A549 (cell line): ENCODE measurements at regions not wholly inside any gene's neighbourhood (a gene's known extent, or its start where the extent isn't known, plus 50 kb on each side); places are given as distances from the start of the nearest gene placed in this dataset.

ENCODE experiments used
- ATAC-seq, 2 experiments: fragments of 200-7000 bp in 1 of 2; fragments of >200 bp in 1 of 2; cut with Nextera tagmentation in 1 of 2; cut with Tn5 transposase in 1 of 2; 3 replicates each; pipeline versions ENCODE4 v1.8.0 to v1.9.1; 2018 to 2020; ENCODE audit warnings: mild to moderate bottlenecking in 1 of 2, moderate library complexity in 1 of 2
- CTCF ChIA-PET: fragments of 300-600 bp; sonication (Branson Sonifier 250); formaldehyde crosslinking; extraction: SDS; loops from one replicate; lab custom pipeline; 2021; ENCODE audit warnings: antibody characterized with exemption, inconsistent platforms; lab: Yijun Ruan, JAX
- POLR2A ChIA-PET: fragments of 350-600 bp; formaldehyde crosslinking; extraction: SDS; loops from one replicate; lab custom pipeline; 2021; ENCODE audit warnings: antibody characterized with exemption, inconsistent platforms; lab: Yijun Ruan, JAX
- DNase-seq, 2 experiments: peaks; one replicate each; pipeline versions ENCODE4 v3.0.0 to v3.0.0-alpha.2; 2011 to 2016; ENCODE audit warnings: low read depth in 1 of 2, low spot score in 1 of 2
- FAIRE-seq: peaks from 2 replicates; lab custom pipeline; 2011; peaks lifted over from hg19 to GRCh38; lab: Jason Lieb, UNC
- H3K27ac ChIP-seq, 2 experiments: fragments of >200 bp; sonication (Bioruptor Twin); formaldehyde crosslinking; 3 replicates each; pipeline ENCODE4 v1.5.1; 2016 to 2017
- H3K4me1 ChIP-seq: fragments of >200 bp; sonication (Bioruptor Twin); formaldehyde crosslinking; 3 replicates; pipeline ENCODE4 v1.6.1; 2016
- H3K4me2 ChIP-seq: fragments of >200 bp; sonication (Bioruptor Twin); formaldehyde crosslinking; 3 replicates; pipeline ENCODE4 v1.6.1; 2016
- H3K4me3 ChIP-seq: fragments of >200 bp; sonication (Bioruptor Twin); formaldehyde crosslinking; 3 replicates; pipeline ENCODE4 v1.5.1; 2016
- H3K9me3 ChIP-seq: fragments of >200 bp; sonication (Bioruptor Twin); formaldehyde crosslinking; 3 replicates; pipeline ENCODE4 v1.6.1; 2016
- CTCF ChIP-seq: fragments of >200 bp; sonication (Bioruptor Twin); formaldehyde crosslinking; IDR thresholded peaks from 3 replicates; pipeline ENCODE4 v1.5.1; 2016
- EHF ChIP-seq: fragments of 250-450 bp; sonication (Bioruptor Pico); IDR thresholded peaks from 2 replicates; pipeline ENCODE4 v1.5.0; 2020; ENCODE audit warnings: mild to moderate bottlenecking
- ELK1 ChIP-seq: fragments of 150-350 bp; IDR thresholded peaks from 2 replicates; pipeline ENCODE4 v1.6.1; 2014; ENCODE audit warnings: low read depth, mild to moderate bottlenecking, low read length
- ESRRA ChIP-seq: fragments of 150-350 bp; IDR thresholded peaks from 2 replicates; pipeline ENCODE4 v1.6.1; 2014; ENCODE audit warnings: mild to moderate bottlenecking, low read length, borderline replicate concordance
- FOXS1 ChIP-seq: fragments of 250-450 bp; sonication (Bioruptor Pico); IDR thresholded peaks from 2 replicates; pipeline ENCODE4 v1.5.0; 2020; ENCODE audit warnings: mild to moderate bottlenecking, moderate library complexity
- HDAC2 ChIP-seq: fragments of 200-600 bp; sonication (generic); IDR thresholded peaks from 2 replicates; pipeline ENCODE4 v1.6.1; 2016
- HES2 ChIP-seq: fragments of >200 bp; sonication (Bioruptor Twin); formaldehyde crosslinking; IDR thresholded peaks from 2 replicates; pipeline ENCODE4 v1.6.1; 2016
- HMGXB4 ChIP-seq: fragments of 250-450 bp; sonication (Bioruptor Pico); IDR thresholded peaks from 2 replicates; pipeline ENCODE4 v1.5.0; 2021; ENCODE audit warnings: mild to moderate bottlenecking, moderate library complexity, borderline replicate concordance
- HOXB13 ChIP-seq: fragments of 250-450 bp; sonication (Bioruptor Pico); IDR thresholded peaks from 2 replicates; pipeline ENCODE4 v1.5.0; 2020; ENCODE audit warnings: low read depth, mild to moderate bottlenecking, moderate library complexity
- HOXB5 ChIP-seq: fragments of 250-450 bp; sonication (Bioruptor Pico); IDR thresholded peaks from 2 replicates; pipeline ENCODE4 v1.5.0; 2020; ENCODE audit warnings: mild to moderate bottlenecking, moderate library complexity
- KDM1A ChIP-seq: fragments of 200-600 bp; sonication (generic); IDR thresholded peaks from 2 replicates; pipeline ENCODE4 v1.6.1; 2016; ENCODE audit warnings: low read depth, mild to moderate bottlenecking
- MAFK ChIP-seq: fragments of 450-650 bp; IDR thresholded peaks from 2 replicates; pipeline ENCODE4 v1.6.1; 2014; ENCODE audit not compliant: partially characterized antibody
- MAX ChIP-seq: IDR thresholded peaks from 2 replicates; pipeline ENCODE4 v1.6.1; 2012
- MAZ ChIP-seq: fragments of 150-350 bp; IDR thresholded peaks from 2 replicates; pipeline ENCODE4 v1.6.1; 2014; ENCODE audit warnings: antibody characterized with exemption, low read depth, low read length, borderline replicate concordance
- MYC ChIP-seq: IDR thresholded peaks from 2 replicates; pipeline ENCODE4 v1.6.1; 2012; ENCODE audit warnings: mild to moderate bottlenecking, inconsistent platforms, low read length, improper control_type of control experiment, borderline replicate concordance
- NFE2L2 ChIP-seq: fragments of 150-350 bp; conservative IDR thresholded peaks from 2 replicates; pipeline ENCODE4 v1.6.1; 2014; ENCODE audit warnings: low read length
- PBX3 ChIP-seq: IDR thresholded peaks from 2 replicates; pipeline ENCODE4 v1.6.1; 2012
- POLR2A ChIP-seq: IDR thresholded peaks from 2 replicates; pipeline ENCODE4 v1.6.1; 2012; ENCODE audit warnings: mild to moderate bottlenecking, low read length
- RCOR1 ChIP-seq: fragments of 150-350 bp; IDR thresholded peaks from 2 replicates; pipeline ENCODE4 v1.6.1; 2014; ENCODE audit warnings: antibody characterized with exemption, low read length, low read depth
- RNF2 ChIP-seq: fragments of 200-600 bp; sonication (generic); IDR thresholded peaks from 2 replicates; pipeline ENCODE4 v1.6.1; 2016; ENCODE audit warnings: low read depth, mild to moderate bottlenecking, antibody characterized with exemption, moderate library complexity, borderline replicate concordance
- SMC3 ChIP-seq: fragments of >200 bp; sonication (Bioruptor Twin); formaldehyde crosslinking; IDR thresholded peaks from 3 replicates; pipeline ENCODE4 v1.6.1; 2018; ENCODE audit warnings: inconsistent platforms
- TFCP2L1 ChIP-seq: fragments of 250-450 bp; sonication (Bioruptor Pico); IDR thresholded peaks from 2 replicates; pipeline ENCODE4 v1.5.0; 2021; ENCODE audit warnings: mild to moderate bottlenecking
- USF2 ChIP-seq: fragments of 450-650 bp; IDR thresholded peaks from 2 replicates; pipeline ENCODE4 v1.6.1; 2014; ENCODE audit warnings: antibody characterized with exemption
- ZFP36 ChIP-seq: fragments of 450-650 bp; IDR thresholded peaks from 2 replicates; pipeline ENCODE4 v1.6.1; 2014; ENCODE audit warnings: borderline replicate concordance; ENCODE audit not compliant: partially characterized antibody
- ZNF302 ChIP-seq: fragments of 250-450 bp; sonication (Bioruptor Pico); IDR thresholded peaks from 2 replicates; pipeline ENCODE4 v1.9.0; 2021; ENCODE audit warnings: inconsistent platforms, mild to moderate bottlenecking, moderate library complexity
- ZSCAN20 ChIP-seq: fragments of 250-450 bp; sonication (Bioruptor Pico); IDR thresholded peaks from 2 replicates; pipeline ENCODE4 v1.8.0; 2022; ENCODE audit warnings: mild to moderate bottlenecking, moderate library complexity
- WGBS: methylation state at CpG from one replicate; pipeline ENCODE4 v1.1.6; 2017; ENCODE audit errors: missing lambda C conversion rate; 5-methylcytosine and 5-hydroxymethylcytosine counted together

GRCh38 chr17:13181683-13182082 is 163.9 kb upstream of the ELAC2 start:
- whole genome bisulfite sequencing = 2% methylated on average over 2 of the region's 2 CpGs

GRCh38 chr17:13176436-13176835 is 158.6 kb upstream of the ELAC2 start:
- Histone ChIP-seq H3K4me3 (no peak overlapping the region), H3K9me3 (peaks cover 12% of the 10 kb centered on the region; the same call in 1 of the 3 replicates), H3K27ac (no peak overlapping the region), H3K4me2 (no peak overlapping the region), H3K4me1 (no peaks in the 10 kb centered on the region)
- TF ChIP-seq HOXB5 (no peak), ZSCAN20 (no peak), NFE2L2 (no peak), EHF (CRISPR knock-in tag) (no peak), CTCF (no peak), POLR2A (no peak), ESRRA (no peak), KDM1A (no peak)
- ChIA-PET CTCF (no interaction called here), POLR2A (no interaction called here)
- DNase-seq (no peak), ATAC-seq (no peak), FAIRE-seq (no peak)
- WGBS = 18% methylated on average over 4 of the region's 4 CpGs

More at GRCh38 chr17:13181683-13182082, 163.9 kb upstream of the ELAC2 start:
- ATAC-seq (no peak), FAIRE-seq (peak; percentile 51), DNase-seq (no peak)
- CTCF ChIA-PET = no interaction called here
- 0 out of 3 replicates have a peak, but pooled peaks cover 3% of the 10 kb centered on the region for H3K9me3 ChIP-seq
- no peak overlapping the region for H3K27ac ChIP-seq
- no peaks in the 10 kb centered on the region for H3K4me1 ChIP-seq
- no peak overlapping the region for H3K4me2 ChIP-seq
- POLR2A ChIA-PET = no interaction called here
- TF ChIP-seq HMGXB4 (CRISPR knock-in tag) (no peak), EHF (CRISPR knock-in tag) (no peak), HES2 (no peak), MAZ (no peak), MAX (no peak), USF2 (no peak), ZFP36 (no peak), HOXB13 (no peak), PBX3 (no peak), TFCP2L1 (no peak), ZNF302 (CRISPR knock-in tag) (no peak), HDAC2 (no peak), RNF2 (no peak), SMC3 (no peak), MAFK (no peak), RCOR1 (no peak), ELK1 (no peak), MYC (no peak), FOXS1 (CRISPR knock-in tag) (no peak)
- TF ChIP-seq, all 56 proteins: peak for 0
- no peak overlapping the region for H3K4me3 ChIP-seq
